ENCODE measurements at regions not wholly inside any gene's neighbourhood (a gene's known extent, or its start where the extent isn't known, plus 50 kb on each side); places are given as distances from the start of the nearest gene placed in this dataset.

GRCh38 chr18:25843791-25844190, 246.6 kb downstream of the SS18 start:
- intact Hi-C loops (cut with DNase I) = no loop called here
- H3K4me3 ChIP-seq = no peak overlapping the region
- no peaks in the 10 kb centered on the region for H3K36me3 ChIP-seq
- no peak for DNase-seq
- TF ChIP-seq POLR2A (IDR thresholded peaks at IDR 0.05) (no peak), CTCF (IDR thresholded peaks at IDR 0.05) (no peak), EP300 (IDR thresholded peaks at IDR 0.05) (no peak)
- H3K27ac ChIP-seq = no peak overlapping the region
- H3K9me3 ChIP-seq = no peaks in the 10 kb centered on the region
- 94 to 96% (median 95%) methylated on average over 3 of the region's 3 CpGs for WGBS, 3 donors
- H3K27me3 ChIP-seq = no peaks in the 10 kb centered on the region
- no peaks in the 10 kb centered on the region for H3K4me1 ChIP-seq (ENCODE audit: insufficient read depth)

GRCh38 chr18:25842665-25843064, 247.7 kb downstream of the SS18 start:
- 0 to 56% (median 50%) methylated on average over 1 of the region's 1 CpG for WGBS, 3 donors
- Histone ChIP-seq H3K36me3 (no peaks in the 10 kb centered on the region), H3K9me3 (no peaks in the 10 kb centered on the region), H3K4me3 (no peak overlapping the region), H3K27ac (no peak overlapping the region), H3K4me1 (ENCODE audit: insufficient read depth) (no peaks in the 10 kb centered on the region), H3K27me3 (no peaks in the 10 kb centered on the region)
- intact Hi-C loops (cut with DNase I) = no loop called here
- DNase-seq = no peak
- no peak for TF ChIP-seq CTCF (IDR thresholded peaks at IDR 0.05)
- no peak for TF ChIP-seq POLR2A (IDR thresholded peaks at IDR 0.05)
- TF ChIP-seq EP300 (IDR thresholded peaks at IDR 0.05) = no peak

- no peaks in the 10 kb centered on the region for H3K36me3 ChIP-seq
- peaks cover 1% of the 10 kb centered on the region for H3K4me1 ChIP-seq (ENCODE audit: insufficient read depth)
- DNase-seq = no peak
- no peak overlapping the region for H3K27ac ChIP-seq
- WGBS, 3 donors = 85 to 90% (median 87%) methylated on average over 8 of the region's 8 CpGs
- H3K27me3 ChIP-seq = no peaks in the 10 kb centered on the region
- TF ChIP-seq POLR2A (IDR thresholded peaks at IDR 0.05) (no peak), EP300 (IDR thresholded peaks at IDR 0.05) (no peak)
- H3K4me3 ChIP-seq = no peak overlapping the region
- intact Hi-C loops (cut with DNase I) = no loop called here
- H3K9me3 ChIP-seq = no peaks in the 10 kb centered on the region
These were observed 256.4 kb downstream of the SS18 start for GRCh38 chr18:25834061-25834460.

- Histone ChIP-seq H3K36me3 (no peaks in the 10 kb centered on the region), H3K4me3 (no peak overlapping the region), H3K27ac (no peak overlapping the region), H3K4me1 (ENCODE audit: insufficient read depth) (peaks cover 5% of the 10 kb centered on the region), H3K27me3 (no peaks in the 10 kb centered on the region), H3K9me3 (no peaks in the 10 kb centered on the region)
- intact Hi-C loops (cut with DNase I) = no loop called here
- TF ChIP-seq EP300 (IDR thresholded peaks at IDR 0.05) (no peak), CTCF (IDR thresholded peaks at IDR 0.05) (peak in 1 of 3 donors; percentile 20)
- peak; percentile 21 to 61 (median 47) for DNase-seq
- 39 to 50% (median 42%) methylated on average over 3 of the region's 3 CpGs for WGBS, 3 donors
These were observed 258.3 kb downstream of the SS18 start for GRCh38 chr18:25832001-25832604.

GRCh38 chr18:25831301-25831701, 259.1 kb downstream of the SS18 start:
- TF ChIP-seq POLR2A (IDR thresholded peaks at IDR 0.05) (no peak), CTCF (IDR thresholded peaks at IDR 0.05) (no peak), EP300 (IDR thresholded peaks at IDR 0.05) (no peak)
- no peak for DNase-seq
- H3K4me3 ChIP-seq = no peak overlapping the region
- intact Hi-C loops (cut with DNase I) = no loop called here
- H3K27ac ChIP-seq = no peak overlapping the region
- H3K36me3 ChIP-seq = no peaks in the 10 kb centered on the region
- WGBS, 3 donors = 44 to 74% (median 64%) methylated on average over 5 of the region's 5 CpGs
- no peaks in the 10 kb centered on the region for H3K9me3 ChIP-seq
- H3K4me1 ChIP-seq (ENCODE audit: insufficient read depth) = peaks cover 5% of the 10 kb centered on the region
- no peaks in the 10 kb centered on the region for H3K27me3 ChIP-seq

Measured in ovary (tissue), 7 donors.